Astrocyte of the cerebellum (primary cell): ENCODE measurements at regions not wholly inside any gene's neighbourhood (a gene's known extent, or its start where the extent isn't known, plus 50 kb on each side); places are given as distances from the start of the nearest gene placed in this dataset.
"Not testable (repeated sequence)": the region's sequence is repeated elsewhere in the genome, so short reads cannot be mapped to it uniquely, and the experiment has no call there.

Experiments used
- DNase-seq: peaks from one replicate; pipeline ENCODE4 v3.0.0-alpha.2; 2011; ENCODE audit warnings: low read depth
- H3K4me3 ChIP-seq: 2 replicates; pipeline ENCODE4 v1.5.1; 2011; ENCODE audit warnings: mild to moderate bottlenecking, low read depth, low read length, moderate library complexity
- in situ Hi-C: cut with HindIII; loops from 2 replicates; pipeline ENCODE4 v1.10.0; 2017; ENCODE audit warnings: low sequenced_read_pairs
- TF ChIP-seq, protein P1 (sequence below): IDR thresholded peaks from 2 replicates; pipeline ENCODE4 v1.5.1; 2012; ENCODE audit warnings: low read length, low read depth, moderate library complexity, mild to moderate bottlenecking; ENCODE audit errors: missing control alignments

DNA sequence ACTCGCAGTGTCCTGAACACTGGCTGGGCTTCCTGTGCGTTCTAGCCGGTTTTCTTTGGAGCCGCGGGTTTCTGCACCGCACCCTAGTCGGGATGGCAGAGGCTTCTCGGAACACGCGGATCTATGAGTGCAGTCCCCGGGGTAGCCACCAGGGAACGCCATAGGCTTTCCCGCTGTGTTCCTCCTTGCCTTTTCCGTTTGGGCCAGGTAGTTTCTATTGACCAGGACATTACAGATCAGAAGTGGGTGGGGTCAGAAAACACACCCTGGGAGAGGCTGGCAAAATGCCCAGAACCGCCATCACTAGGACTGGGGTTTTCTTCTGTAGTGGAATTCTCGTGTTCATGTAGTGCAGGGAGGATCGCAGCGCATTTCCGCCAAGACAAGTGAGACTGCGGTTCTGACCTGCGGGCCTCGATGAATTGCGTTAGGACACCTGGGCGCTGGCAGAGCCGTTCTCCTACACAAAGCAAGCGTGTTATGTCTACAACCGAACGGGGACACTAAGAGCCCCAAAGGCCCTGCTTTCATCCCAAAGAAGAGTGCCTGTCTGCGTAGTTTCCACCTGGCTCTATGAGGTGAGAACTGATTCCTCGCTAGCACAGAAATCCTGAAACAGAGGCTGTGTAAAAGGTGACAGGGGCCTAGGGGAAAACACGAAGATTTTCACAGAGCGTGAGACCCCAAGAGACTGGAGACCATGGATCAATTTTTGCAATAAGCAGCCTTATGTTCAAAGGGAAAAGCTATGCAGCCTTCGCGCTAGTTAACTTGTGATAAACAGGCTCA lies 121.5 kb downstream of the PPIAL4G start:
- peak overlapping the region; percentile 26 for H3K4me3 ChIP-seq
- TF ChIP-seq, protein P1, sequence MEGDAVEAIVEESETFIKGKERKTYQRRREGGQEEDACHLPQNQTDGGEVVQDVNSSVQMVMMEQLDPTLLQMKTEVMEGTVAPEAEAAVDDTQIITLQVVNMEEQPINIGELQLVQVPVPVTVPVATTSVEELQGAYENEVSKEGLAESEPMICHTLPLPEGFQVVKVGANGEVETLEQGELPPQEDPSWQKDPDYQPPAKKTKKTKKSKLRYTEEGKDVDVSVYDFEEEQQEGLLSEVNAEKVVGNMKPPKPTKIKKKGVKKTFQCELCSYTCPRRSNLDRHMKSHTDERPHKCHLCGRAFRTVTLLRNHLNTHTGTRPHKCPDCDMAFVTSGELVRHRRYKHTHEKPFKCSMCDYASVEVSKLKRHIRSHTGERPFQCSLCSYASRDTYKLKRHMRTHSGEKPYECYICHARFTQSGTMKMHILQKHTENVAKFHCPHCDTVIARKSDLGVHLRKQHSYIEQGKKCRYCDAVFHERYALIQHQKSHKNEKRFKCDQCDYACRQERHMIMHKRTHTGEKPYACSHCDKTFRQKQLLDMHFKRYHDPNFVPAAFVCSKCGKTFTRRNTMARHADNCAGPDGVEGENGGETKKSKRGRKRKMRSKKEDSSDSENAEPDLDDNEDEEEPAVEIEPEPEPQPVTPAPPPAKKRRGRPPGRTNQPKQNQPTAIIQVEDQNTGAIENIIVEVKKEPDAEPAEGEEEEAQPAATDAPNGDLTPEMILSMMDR, result peak; percentile 51
- in situ Hi-C loops, DNase-seq: not testable (repeated sequence)

DNA sequence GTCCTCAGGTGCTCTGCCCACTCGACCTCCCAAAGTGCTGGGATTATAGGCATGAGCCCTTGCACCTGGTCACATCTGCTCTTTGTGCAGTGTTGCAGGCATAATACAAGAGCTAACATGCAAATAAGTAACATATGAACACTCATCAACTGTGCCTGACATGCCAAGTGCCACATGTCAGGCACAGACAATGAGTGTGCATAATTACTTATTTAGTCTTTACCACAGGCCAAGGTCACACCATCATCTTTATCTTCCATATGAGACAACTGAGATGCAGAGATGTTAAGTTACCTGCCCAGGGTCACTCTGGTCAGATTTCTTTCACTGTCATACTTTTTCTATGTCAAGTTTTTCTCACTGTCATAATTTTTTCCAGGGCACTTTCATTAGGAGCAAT lies 126.1 kb downstream of the PPIAL4G start:
- DNase-seq, result no peak
- no peak overlapping the region for H3K4me3 ChIP-seq
- in situ Hi-C loops, result no loop called here
- TF ChIP-seq, protein P1, result no peak

DNA sequence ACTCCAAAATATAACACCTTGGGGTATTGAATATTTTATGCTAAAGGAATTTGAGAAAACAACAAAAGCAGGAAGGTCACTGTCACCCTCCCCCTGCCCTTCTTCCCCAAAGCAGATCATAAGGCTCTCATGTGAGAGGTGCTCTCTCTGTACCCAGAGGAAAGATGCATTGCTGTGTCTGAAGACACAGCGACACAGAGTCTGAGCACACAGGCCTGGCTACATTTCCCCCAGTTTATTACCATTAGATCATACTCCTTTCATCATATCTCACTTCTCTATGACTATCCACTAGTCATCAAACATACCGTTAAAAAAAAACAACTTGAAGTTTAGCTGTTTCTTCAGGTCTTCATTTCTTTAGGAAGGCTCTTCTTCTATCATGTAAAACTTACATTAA lies 127.1 kb downstream of the PPIAL4G start:
- no peak for DNase-seq
- in situ Hi-C loops, result no loop called here
- TF ChIP-seq, protein P1, result no peak
- H3K4me3 ChIP-seq, result no peak overlapping the region

DNA sequence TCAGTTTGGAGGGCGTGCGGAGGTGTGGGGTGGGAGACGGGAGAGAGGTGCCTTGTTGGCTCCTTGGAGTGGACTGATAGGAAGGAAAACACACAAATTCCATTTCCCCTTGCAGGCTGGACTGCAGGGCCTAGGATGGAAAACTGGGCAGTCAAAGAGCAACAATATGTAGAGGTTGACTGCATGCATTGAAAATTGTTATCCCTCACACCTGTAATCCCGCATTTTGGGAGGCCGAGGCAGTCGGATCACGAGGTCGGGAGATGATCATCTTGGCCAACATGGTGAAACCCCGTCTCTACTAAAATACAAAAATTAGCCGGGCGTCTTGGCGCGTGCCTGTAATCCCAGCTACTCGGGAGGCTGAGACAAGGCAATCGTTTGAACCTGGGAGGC lies 128.2 kb downstream of the PPIAL4G start:
- H3K4me3 ChIP-seq, result no peak overlapping the region
- in situ Hi-C loops, result no loop called here
- no peak for DNase-seq
- TF ChIP-seq, protein P1, result no peak

DNA sequence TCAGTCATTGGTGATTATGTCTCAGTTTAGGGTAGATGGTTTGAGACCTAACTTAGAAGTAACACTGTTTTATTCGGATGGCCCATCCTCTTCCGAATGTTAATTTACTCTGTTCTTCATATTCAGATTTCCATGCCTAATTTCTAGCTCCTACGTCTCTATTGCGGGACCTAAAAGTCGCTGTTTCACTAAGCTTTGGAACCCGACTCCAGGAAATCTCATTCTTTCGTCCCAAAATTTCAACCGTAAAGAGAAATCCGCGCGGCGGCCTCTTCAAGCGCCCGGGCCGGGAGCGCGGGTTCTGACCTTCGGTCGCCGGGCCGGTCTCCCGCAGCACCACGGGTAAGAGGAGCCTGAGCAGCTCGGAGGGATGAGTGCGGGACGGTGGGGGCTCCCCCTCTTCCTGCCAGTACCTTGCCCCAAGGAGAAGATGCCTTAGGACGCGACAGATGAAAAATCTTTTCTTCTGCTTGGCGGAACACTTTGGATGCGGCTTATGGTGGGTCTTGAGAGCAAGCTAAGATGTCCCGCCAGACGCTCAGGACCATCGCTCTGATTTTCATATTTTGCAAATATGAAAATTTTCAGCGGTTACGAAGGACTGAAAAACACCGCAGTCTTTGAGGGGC lies 128.7 kb downstream of the PPIAL4G start:
- no peak overlapping the region for H3K4me3 ChIP-seq
- in situ Hi-C loops, result no loop called here
- TF ChIP-seq, protein P1, result no peak
- DNase-seq, result no peak

DNA sequence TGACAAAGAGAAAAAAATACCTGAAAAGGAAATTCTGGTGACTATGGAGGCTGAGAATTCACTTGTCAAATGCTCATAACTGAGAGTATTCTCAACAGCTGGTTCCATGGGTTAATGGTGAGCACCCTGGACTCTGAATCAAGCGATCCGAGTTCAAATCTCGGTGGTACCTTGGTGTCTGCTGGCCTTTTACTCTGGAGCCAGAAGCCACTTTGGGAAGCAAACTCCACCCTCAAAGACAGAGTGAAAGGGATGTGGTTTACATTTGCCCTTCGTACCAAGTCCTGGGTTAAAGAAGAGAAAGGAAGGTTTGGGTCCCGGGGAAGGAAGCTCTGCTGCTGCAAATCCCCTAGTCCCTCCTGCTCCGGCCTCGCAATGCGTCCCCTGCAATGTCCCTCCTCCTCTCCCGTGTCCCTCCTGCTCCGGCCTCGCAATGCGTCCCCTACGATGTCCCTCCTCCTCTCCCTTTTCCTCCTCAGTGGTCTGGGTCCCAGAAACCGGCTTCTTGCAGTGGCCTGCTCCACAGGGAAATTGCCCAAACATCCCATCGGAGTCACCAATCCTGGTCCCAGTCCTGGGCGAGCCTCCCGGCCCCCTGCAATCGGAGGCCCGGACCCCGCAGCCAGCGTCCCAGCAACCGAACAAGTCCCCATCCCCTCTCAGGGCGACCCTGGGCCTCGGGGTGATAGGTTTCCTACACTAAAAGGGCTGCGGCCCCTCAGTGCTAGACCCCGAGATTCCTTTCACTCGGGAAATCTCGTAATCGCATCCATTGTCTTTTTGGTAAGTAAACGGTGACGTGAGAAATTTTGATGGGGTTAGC lies 129.4 kb downstream of the PPIAL4G start:
- no peak for DNase-seq
- TF ChIP-seq, protein P1, result no peak
- in situ Hi-C loops, result no loop called here
- H3K4me3 ChIP-seq, result no peak overlapping the region
